ENCODE measurements at regions not wholly inside any gene's neighbourhood (a gene's known extent, or its start where the extent isn't known, plus 50 kb on each side); places are given as distances from the start of the nearest gene placed in this dataset.
"Not testable (repeated sequence)": the region's sequence is repeated elsewhere in the genome, so short reads cannot be mapped to it uniquely, and the experiment has no call there.

GRCh38 chr17:20689170-20689749, 109.7 kb downstream of the CDRT15L2 start:
- H3K4me1 Mint-ChIP-seq (ENCODE audit: low read depth) = peaks cover 14% of the 10 kb centered on the region
- H3K27ac Mint-ChIP-seq; DNase-seq; H3K4me3 Mint-ChIP-seq; H3K27me3 Mint-ChIP-seq (ENCODE audit: low read depth); H3K9me3 Mint-ChIP-seq (ENCODE audit: insufficient read depth); POLR2A ChIA-PET; ATAC-seq; H3K36me3 Mint-ChIP-seq (ENCODE audit: low read depth); CTCF ChIA-PET: not testable (repeated sequence)

GRCh38 chr17:20692706-20693105, 113.2 kb downstream of the CDRT15L2 start:
- CTCF ChIA-PET; H3K27ac Mint-ChIP-seq; H3K4me3 Mint-ChIP-seq; H3K36me3 Mint-ChIP-seq (ENCODE audit: low read depth); H3K9me3 Mint-ChIP-seq (ENCODE audit: insufficient read depth); POLR2A ChIA-PET; DNase-seq; ATAC-seq; H3K27me3 Mint-ChIP-seq (ENCODE audit: low read depth): not testable (repeated sequence)
- peaks cover 36% of the 10 kb centered on the region for H3K4me1 Mint-ChIP-seq (ENCODE audit: low read depth)

- POLR2A ChIA-PET; ATAC-seq; CTCF ChIA-PET; H3K27me3 Mint-ChIP-seq (ENCODE audit: low read depth); H3K9me3 Mint-ChIP-seq (ENCODE audit: insufficient read depth); H3K4me3 Mint-ChIP-seq; H3K36me3 Mint-ChIP-seq (ENCODE audit: low read depth): not testable (repeated sequence)
- peak; percentile 60 for DNase-seq
- peak overlapping the region; percentile 71 for H3K27ac Mint-ChIP-seq
- H3K4me1 Mint-ChIP-seq (ENCODE audit: low read depth) = peaks cover 58% of the 10 kb centered on the region
These were observed 116.3 kb downstream of the CDRT15L2 start for GRCh38 chr17:20695871-20696270.

- H3K36me3 Mint-ChIP-seq (ENCODE audit: low read depth); H3K27me3 Mint-ChIP-seq (ENCODE audit: low read depth); CTCF ChIA-PET; POLR2A ChIA-PET; H3K9me3 Mint-ChIP-seq (ENCODE audit: insufficient read depth): not testable (repeated sequence)
- peak; percentile 64 for DNase-seq
- peaks cover 55% of the 10 kb centered on the region for H3K4me1 Mint-ChIP-seq (ENCODE audit: low read depth)
- peak; percentile 80 for ATAC-seq
- H3K27ac Mint-ChIP-seq = peak overlapping the region; percentile 94
- peak overlapping the region; percentile 92 for H3K4me3 Mint-ChIP-seq
These were observed 119.1 kb downstream of the CDRT15L2 start for GRCh38 chr17:20698463-20699206.

GRCh38 chr17:20700528-20700927, 121.0 kb downstream of the CDRT15L2 start:
- CTCF ChIA-PET; H3K27ac Mint-ChIP-seq; H3K27me3 Mint-ChIP-seq (ENCODE audit: low read depth); H3K9me3 Mint-ChIP-seq (ENCODE audit: insufficient read depth); H3K36me3 Mint-ChIP-seq (ENCODE audit: low read depth); ATAC-seq; POLR2A ChIA-PET; H3K4me3 Mint-ChIP-seq; DNase-seq: not testable (repeated sequence)
- peaks cover 38% of the 10 kb centered on the region for H3K4me1 Mint-ChIP-seq (ENCODE audit: low read depth)

GRCh38 chr17:20701366-20701765, 121.8 kb downstream of the CDRT15L2 start:
- H3K27me3 Mint-ChIP-seq (ENCODE audit: low read depth); POLR2A ChIA-PET; H3K9me3 Mint-ChIP-seq (ENCODE audit: insufficient read depth); CTCF ChIA-PET; DNase-seq; ATAC-seq; H3K4me3 Mint-ChIP-seq; H3K27ac Mint-ChIP-seq; H3K36me3 Mint-ChIP-seq (ENCODE audit: low read depth): not testable (repeated sequence)
- H3K4me1 Mint-ChIP-seq (ENCODE audit: low read depth) = peaks cover 33% of the 10 kb centered on the region

- Mint-ChIP-seq H3K9me3 (ENCODE audit: insufficient read depth) (no peaks in the 10 kb centered on the region), H3K27me3 (ENCODE audit: low read depth) (no peaks in the 10 kb centered on the region), H3K4me3 (no peak overlapping the region), H3K27ac (no peak overlapping the region), H3K4me1 (ENCODE audit: low read depth) (peaks cover 29% of the 10 kb centered on the region), H3K36me3 (ENCODE audit: low read depth) (peaks cover 3% of the 10 kb centered on the region)
- no peak for ATAC-seq
- DNase-seq = no peak
- POLR2A ChIA-PET = no interaction called here
- CTCF ChIA-PET = no interaction called here
These were observed 123.2 kb downstream of the CDRT15L2 start for GRCh38 chr17:20702692-20703091.

GRCh38 chr17:20703781-20704180, 124.3 kb downstream of the CDRT15L2 start:
- H3K4me1 Mint-ChIP-seq (ENCODE audit: low read depth) = peaks cover 21% of the 10 kb centered on the region
- no peaks in the 10 kb centered on the region for H3K27me3 Mint-ChIP-seq (ENCODE audit: low read depth)
- no peak overlapping the region for H3K4me3 Mint-ChIP-seq
- DNase-seq (no peak), ATAC-seq (no peak)
- no peaks in the 10 kb centered on the region for H3K9me3 Mint-ChIP-seq (ENCODE audit: insufficient read depth)
- ChIA-PET POLR2A (no interaction called here), CTCF (no interaction called here)
- no peaks in the 10 kb centered on the region for H3K36me3 Mint-ChIP-seq (ENCODE audit: low read depth)
- H3K27ac Mint-ChIP-seq = no peak overlapping the region

- H3K9me3 Mint-ChIP-seq (ENCODE audit: insufficient read depth); POLR2A ChIA-PET; CTCF ChIA-PET; H3K27ac Mint-ChIP-seq; ATAC-seq; H3K4me1 Mint-ChIP-seq (ENCODE audit: low read depth); H3K27me3 Mint-ChIP-seq (ENCODE audit: low read depth); DNase-seq; H3K36me3 Mint-ChIP-seq (ENCODE audit: low read depth); H3K4me3 Mint-ChIP-seq: not testable (repeated sequence)
These were observed 125.7 kb downstream of the CDRT15L2 start for GRCh38 chr17:20705186-20705585.

GRCh38 chr17:20706751-20707373, 127.3 kb downstream of the CDRT15L2 start:
- H3K4me1 Mint-ChIP-seq (ENCODE audit: low read depth) = peaks cover 4% of the 10 kb centered on the region
- H3K27ac Mint-ChIP-seq = no peak overlapping the region
- ChIA-PET POLR2A (no interaction called here), CTCF (no interaction called here)
- DNase-seq (no peak), ATAC-seq (no peak)
- no peak overlapping the region for H3K4me3 Mint-ChIP-seq
- H3K9me3 Mint-ChIP-seq (ENCODE audit: insufficient read depth) = no peaks in the 10 kb centered on the region
- H3K27me3 Mint-ChIP-seq (ENCODE audit: low read depth) = peaks cover 12% of the 10 kb centered on the region
- H3K36me3 Mint-ChIP-seq (ENCODE audit: low read depth) = no peaks in the 10 kb centered on the region

- POLR2A ChIA-PET; H3K4me1 Mint-ChIP-seq (ENCODE audit: low read depth); ATAC-seq; CTCF ChIA-PET; H3K36me3 Mint-ChIP-seq (ENCODE audit: low read depth); DNase-seq; H3K4me3 Mint-ChIP-seq; H3K27ac Mint-ChIP-seq; H3K9me3 Mint-ChIP-seq (ENCODE audit: insufficient read depth): not testable (repeated sequence)
- H3K27me3 Mint-ChIP-seq (ENCODE audit: low read depth) = peaks cover 12% of the 10 kb centered on the region
These were observed 129.3 kb downstream of the CDRT15L2 start for GRCh38 chr17:20708821-20709220.

GRCh38 chr17:20716481-20716880, 137.0 kb downstream of the CDRT15L2 start:
- H3K27ac Mint-ChIP-seq; H3K36me3 Mint-ChIP-seq (ENCODE audit: low read depth); POLR2A ChIA-PET; H3K9me3 Mint-ChIP-seq (ENCODE audit: insufficient read depth); DNase-seq; H3K4me1 Mint-ChIP-seq (ENCODE audit: low read depth); ATAC-seq; H3K4me3 Mint-ChIP-seq; CTCF ChIA-PET; H3K27me3 Mint-ChIP-seq (ENCODE audit: low read depth): not testable (repeated sequence)

All from activated CD8-positive, alpha-beta T cell treated with anti-CD3 and anti-CD28 coated beads, Interleukin-2, amount 10 ng/mL, durations not matched to agents 7 days and 5 days (primary cell).